ENCODE measurements at regions not wholly inside any gene's neighbourhood (a gene's known extent, or its start where the extent isn't known, plus 50 kb on each side); places are given as distances from the start of the nearest gene placed in this dataset.

DNA sequence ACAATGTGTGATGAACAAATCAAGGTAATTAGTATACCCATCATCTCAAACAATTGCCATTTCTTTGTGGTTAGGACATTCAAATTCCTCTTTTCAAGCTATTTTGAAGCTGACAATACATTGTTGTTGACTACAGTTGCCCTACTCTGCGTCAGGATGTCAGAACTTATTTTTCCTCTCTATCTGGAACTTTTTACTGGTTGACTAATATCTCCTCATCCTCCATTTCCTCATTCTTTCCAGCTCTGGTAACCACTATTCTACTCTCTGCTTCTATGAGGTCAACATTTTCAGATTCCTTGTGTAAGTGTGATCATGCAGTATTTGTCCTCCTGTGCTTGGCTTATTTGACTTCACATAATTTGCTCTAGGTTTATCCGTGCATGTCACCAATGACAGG, 240.5 kb upstream of the HS3ST1 start:
- TF ChIP-seq POLR2A (IDR thresholded peaks at IDR 0.05): no peak
- TF ChIP-seq, protein P1, sequence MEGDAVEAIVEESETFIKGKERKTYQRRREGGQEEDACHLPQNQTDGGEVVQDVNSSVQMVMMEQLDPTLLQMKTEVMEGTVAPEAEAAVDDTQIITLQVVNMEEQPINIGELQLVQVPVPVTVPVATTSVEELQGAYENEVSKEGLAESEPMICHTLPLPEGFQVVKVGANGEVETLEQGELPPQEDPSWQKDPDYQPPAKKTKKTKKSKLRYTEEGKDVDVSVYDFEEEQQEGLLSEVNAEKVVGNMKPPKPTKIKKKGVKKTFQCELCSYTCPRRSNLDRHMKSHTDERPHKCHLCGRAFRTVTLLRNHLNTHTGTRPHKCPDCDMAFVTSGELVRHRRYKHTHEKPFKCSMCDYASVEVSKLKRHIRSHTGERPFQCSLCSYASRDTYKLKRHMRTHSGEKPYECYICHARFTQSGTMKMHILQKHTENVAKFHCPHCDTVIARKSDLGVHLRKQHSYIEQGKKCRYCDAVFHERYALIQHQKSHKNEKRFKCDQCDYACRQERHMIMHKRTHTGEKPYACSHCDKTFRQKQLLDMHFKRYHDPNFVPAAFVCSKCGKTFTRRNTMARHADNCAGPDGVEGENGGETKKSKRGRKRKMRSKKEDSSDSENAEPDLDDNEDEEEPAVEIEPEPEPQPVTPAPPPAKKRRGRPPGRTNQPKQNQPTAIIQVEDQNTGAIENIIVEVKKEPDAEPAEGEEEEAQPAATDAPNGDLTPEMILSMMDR (IDR thresholded peaks at IDR 0.05): no peak
